ENCODE measurements at regions not wholly inside any gene's neighbourhood (a gene's known extent, or its start where the extent isn't known, plus 50 kb on each side); places are given as distances from the start of the nearest gene placed in this dataset.

- DNase-seq, result no peak
Observed at GRCh38 chr2:123101434-123101833, 923.7 kb upstream of the CNTNAP5 start.

GRCh38 chr2:123103902-123104301 lies 921.2 kb upstream of the CNTNAP5 start:
- no peaks in the 10 kb centered on the region for H3K27me3 Mint-ChIP-seq
- no peaks in the 10 kb centered on the region for H3K36me3 Mint-ChIP-seq
- no peak overlapping the region for H3K27ac Mint-ChIP-seq
- H3K4me3 Mint-ChIP-seq, result no peak overlapping the region
- peaks cover 2% of the 10 kb centered on the region for H3K9me3 Mint-ChIP-seq
- POLR2A ChIA-PET, result no interaction called here
- no peak for DNase-seq
- no peaks in the 10 kb centered on the region for H3K4me1 Mint-ChIP-seq
- no peak for ATAC-seq (ENCODE audit: low read depth)

More at GRCh38 chr2:123101434-123101833, 923.7 kb upstream of the CNTNAP5 start:
- no peak overlapping the region for H3K27ac Mint-ChIP-seq
- ATAC-seq (ENCODE audit: low read depth), result no peak
- no peaks in the 10 kb centered on the region for H3K4me1 Mint-ChIP-seq
- H3K27me3 Mint-ChIP-seq, result no peaks in the 10 kb centered on the region
- no peaks in the 10 kb centered on the region for H3K36me3 Mint-ChIP-seq
- POLR2A ChIA-PET, result no interaction called here
- H3K4me3 Mint-ChIP-seq, result no peak overlapping the region
- peaks cover 3% of the 10 kb centered on the region for H3K9me3 Mint-ChIP-seq

GRCh38 chr2:123116595-123116994 lies 908.5 kb upstream of the CNTNAP5 start:
- POLR2A ChIA-PET, result no interaction called here
- no peak for ATAC-seq (ENCODE audit: low read depth)
- H3K9me3 Mint-ChIP-seq, result peaks cover 9% of the 10 kb centered on the region

GRCh38 chr2:123127236-123127635 lies 897.9 kb upstream of the CNTNAP5 start:
- Mint-ChIP-seq H3K9me3 (peaks cover 15% of the 10 kb centered on the region), H3K4me3 (no peak overlapping the region), H3K27me3 (no peaks in the 10 kb centered on the region), H3K36me3 (no peaks in the 10 kb centered on the region), H3K4me1 (no peaks in the 10 kb centered on the region), H3K27ac (no peak overlapping the region)
- DNase-seq (no peak), ATAC-seq (ENCODE audit: low read depth) (no peak)
- POLR2A ChIA-PET, result no interaction called here

More at GRCh38 chr2:123116595-123116994, 908.5 kb upstream of the CNTNAP5 start:
- Mint-ChIP-seq H3K4me3 (no peak overlapping the region), H3K36me3 (no peaks in the 10 kb centered on the region), H3K27me3 (no peaks in the 10 kb centered on the region), H3K4me1 (no peaks in the 10 kb centered on the region), H3K27ac (no peak overlapping the region)
- no peak for DNase-seq

GRCh38 chr2:123128951-123129350 lies 896.1 kb upstream of the CNTNAP5 start:
- DNase-seq (no peak), ATAC-seq (ENCODE audit: low read depth) (no peak)
- Mint-ChIP-seq H3K4me1 (no peaks in the 10 kb centered on the region), H3K4me3 (no peak overlapping the region), H3K27ac (no peak overlapping the region), H3K36me3 (no peaks in the 10 kb centered on the region), H3K9me3 (peaks cover 15% of the 10 kb centered on the region), H3K27me3 (no peaks in the 10 kb centered on the region)
- POLR2A ChIA-PET, result no interaction called here

GRCh38 chr2:123136419-123136818 lies 888.7 kb upstream of the CNTNAP5 start:
- DNase-seq, result no peak
- H3K27ac Mint-ChIP-seq, result no peak overlapping the region
- no peaks in the 10 kb centered on the region for H3K4me1 Mint-ChIP-seq
- no peak overlapping the region for H3K4me3 Mint-ChIP-seq
- ATAC-seq (ENCODE audit: low read depth), result no peak
- H3K36me3 Mint-ChIP-seq, result no peaks in the 10 kb centered on the region
- H3K9me3 Mint-ChIP-seq, result peaks cover 5% of the 10 kb centered on the region
- H3K27me3 Mint-ChIP-seq, result no peaks in the 10 kb centered on the region
- POLR2A ChIA-PET, result no interaction called here

GRCh38 chr2:123144082-123144481 lies 881.0 kb upstream of the CNTNAP5 start:
- Mint-ChIP-seq H3K36me3 (no peaks in the 10 kb centered on the region), H3K27me3 (no peaks in the 10 kb centered on the region), H3K9me3 (peaks cover 9% of the 10 kb centered on the region), H3K4me3 (no peak overlapping the region), H3K27ac (no peak overlapping the region), H3K4me1 (no peaks in the 10 kb centered on the region)
- POLR2A ChIA-PET, result no interaction called here
- DNase-seq (no peak), ATAC-seq (ENCODE audit: low read depth) (no peak)

- POLR2A ChIA-PET, result no interaction called here
- Mint-ChIP-seq H3K9me3 (peaks cover 1% of the 10 kb centered on the region), H3K4me1 (no peaks in the 10 kb centered on the region), H3K4me3 (no peak overlapping the region), H3K27me3 (no peaks in the 10 kb centered on the region), H3K27ac (no peak overlapping the region), H3K36me3 (no peaks in the 10 kb centered on the region)
- DNase-seq (no peak), ATAC-seq (ENCODE audit: low read depth) (no peak)
Observed at GRCh38 chr2:123153041-123153440, 872.0 kb upstream of the CNTNAP5 start.

- Mint-ChIP-seq H3K9me3 (peaks cover 1% of the 10 kb centered on the region), H3K4me1 (no peaks in the 10 kb centered on the region), H3K4me3 (no peak overlapping the region), H3K27me3 (no peaks in the 10 kb centered on the region), H3K36me3 (no peaks in the 10 kb centered on the region), H3K27ac (no peak overlapping the region)
- DNase-seq (no peak), ATAC-seq (ENCODE audit: low read depth) (no peak)
- POLR2A ChIA-PET, result no interaction called here
Observed at GRCh38 chr2:123154195-123154594, 870.9 kb upstream of the CNTNAP5 start.

- DNase-seq, result no peak
- H3K9me3 Mint-ChIP-seq, result no peaks in the 10 kb centered on the region
- H3K27me3 Mint-ChIP-seq, result no peaks in the 10 kb centered on the region
- no peak overlapping the region for H3K27ac Mint-ChIP-seq
- no peaks in the 10 kb centered on the region for H3K36me3 Mint-ChIP-seq
- ATAC-seq (ENCODE audit: low read depth), result no peak
- no peak overlapping the region for H3K4me3 Mint-ChIP-seq
- POLR2A ChIA-PET, result no interaction called here
- no peaks in the 10 kb centered on the region for H3K4me1 Mint-ChIP-seq
Observed at GRCh38 chr2:123157016-123157415, 868.1 kb upstream of the CNTNAP5 start.

GRCh38 chr2:123162400-123163016 lies 862.6 kb upstream of the CNTNAP5 start:
- no peak for DNase-seq

GRCh38 chr2:123163398-123163797 lies 861.7 kb upstream of the CNTNAP5 start:
- no peaks in the 10 kb centered on the region for H3K4me1 Mint-ChIP-seq
- H3K27ac Mint-ChIP-seq, result no peak overlapping the region
- H3K36me3 Mint-ChIP-seq, result no peaks in the 10 kb centered on the region
- no peak for DNase-seq
- peaks cover 5% of the 10 kb centered on the region for H3K9me3 Mint-ChIP-seq
- POLR2A ChIA-PET, result no interaction called here
- ATAC-seq (ENCODE audit: low read depth), result no peak
- no peaks in the 10 kb centered on the region for H3K27me3 Mint-ChIP-seq
- no peak overlapping the region for H3K4me3 Mint-ChIP-seq

More at GRCh38 chr2:123162400-123163016, 862.6 kb upstream of the CNTNAP5 start:
- no peak for ATAC-seq (ENCODE audit: low read depth)
- Mint-ChIP-seq H3K4me3 (no peak overlapping the region), H3K4me1 (no peaks in the 10 kb centered on the region), H3K27ac (no peak overlapping the region), H3K36me3 (no peaks in the 10 kb centered on the region), H3K9me3 (peaks cover 3% of the 10 kb centered on the region), H3K27me3 (no peaks in the 10 kb centered on the region)
- POLR2A ChIA-PET, result no interaction called here

GRCh38 chr2:123164216-123164615 lies 860.9 kb upstream of the CNTNAP5 start:
- no peaks in the 10 kb centered on the region for H3K36me3 Mint-ChIP-seq
- POLR2A ChIA-PET, result no interaction called here
- ATAC-seq (ENCODE audit: low read depth), result no peak
- no peak overlapping the region for H3K4me3 Mint-ChIP-seq
- H3K4me1 Mint-ChIP-seq, result no peaks in the 10 kb centered on the region
- H3K27ac Mint-ChIP-seq, result no peak overlapping the region
- H3K27me3 Mint-ChIP-seq, result no peaks in the 10 kb centered on the region
- peaks cover 6% of the 10 kb centered on the region for H3K9me3 Mint-ChIP-seq
- no peak for DNase-seq

GRCh38 chr2:123165616-123166015 lies 859.5 kb upstream of the CNTNAP5 start:
- Mint-ChIP-seq H3K4me1 (no peaks in the 10 kb centered on the region), H3K27me3 (no peaks in the 10 kb centered on the region), H3K36me3 (no peaks in the 10 kb centered on the region), H3K27ac (no peak overlapping the region), H3K9me3 (peaks cover 9% of the 10 kb centered on the region), H3K4me3 (no peak overlapping the region)
- no peak for DNase-seq
- POLR2A ChIA-PET, result no interaction called here
- no peak for ATAC-seq (ENCODE audit: low read depth)

- H3K36me3 Mint-ChIP-seq, result no peaks in the 10 kb centered on the region
- ATAC-seq (ENCODE audit: low read depth), result no peak
- H3K27ac Mint-ChIP-seq, result no peak overlapping the region
- no peaks in the 10 kb centered on the region for H3K4me1 Mint-ChIP-seq
- POLR2A ChIA-PET, result no interaction called here
- peaks cover 6% of the 10 kb centered on the region for H3K9me3 Mint-ChIP-seq
- H3K4me3 Mint-ChIP-seq, result no peak overlapping the region
- DNase-seq, result no peak
- no peaks in the 10 kb centered on the region for H3K27me3 Mint-ChIP-seq
Observed at GRCh38 chr2:123179526-123179925, 845.6 kb upstream of the CNTNAP5 start.
